HEK293T (cell line): ENCODE measurements at regions not wholly inside any gene's neighbourhood (a gene's known extent, or its start where the extent isn't known, plus 50 kb on each side); places are given as distances from the start of the nearest gene placed in this dataset.

Experiments used
- ARNT ChIP-seq: fragments of 450-650 bp; IDR thresholded peaks from 2 replicates; pipeline ENCODE4 v1.6.1; 2017; ENCODE audit warnings: mild to moderate bottlenecking
- BHLHE40 ChIP-seq: fragments of 450-650 bp; IDR thresholded peaks from 2 replicates; pipeline ENCODE4 v1.6.1; 2016; ENCODE audit warnings: mild to moderate bottlenecking, moderate library complexity, borderline replicate concordance
- ELF4 ChIP-seq: fragments of 450-650 bp; IDR thresholded peaks from 2 replicates; pipeline ENCODE4 v1.6.1; 2017; ENCODE audit warnings: antibody characterized with exemption
- FOXA1 ChIP-seq: fragments of 450-650 bp; IDR thresholded peaks from 2 replicates; pipeline ENCODE4 v1.6.1; 2016; ENCODE audit warnings: mild to moderate bottlenecking
- NFRKB ChIP-seq: fragments of 450-650 bp; IDR thresholded peaks from 2 replicates; pipeline ENCODE4 v1.6.1; 2016; ENCODE audit warnings: mild to moderate bottlenecking, moderate library complexity
- PKNOX1 ChIP-seq: fragments of 450-650 bp; IDR thresholded peaks from 2 replicates; pipeline ENCODE4 v1.6.1; 2016
- SP1 ChIP-seq: fragments of 450-650 bp; IDR thresholded peaks from 2 replicates; pipeline ENCODE4 v1.6.1; 2017
- SUZ12 ChIP-seq: fragments of 450-650 bp; IDR thresholded peaks from 2 replicates; pipeline ENCODE4 v1.6.1; 2016; ENCODE audit warnings: mild to moderate bottlenecking
- TARDBP ChIP-seq: fragments of 450-650 bp; IDR thresholded peaks from 2 replicates; pipeline ENCODE4 v1.6.1; 2016

DNA sequence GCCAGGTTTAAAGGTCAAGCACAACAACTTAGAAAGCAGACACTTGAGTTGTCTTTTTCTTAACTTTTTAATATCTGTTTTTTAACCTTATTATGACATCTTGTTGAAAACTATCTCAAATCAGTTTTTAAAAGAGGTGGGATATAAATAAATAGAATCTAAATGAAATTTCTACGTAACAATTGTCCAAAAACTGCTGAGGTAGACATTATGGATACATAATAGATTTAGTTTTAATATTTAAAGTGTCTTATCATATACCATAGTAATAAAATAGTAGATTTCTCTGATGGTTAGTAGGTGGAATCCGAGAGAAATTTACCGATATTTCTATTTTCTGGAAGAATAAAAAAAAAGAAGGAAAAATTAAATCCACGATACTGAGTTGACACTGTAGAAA is 113.9 kb upstream of the MMS22L start:
- TF ChIP-seq TARDBP (no peak), BHLHE40 (no peak), FOXA1 (no peak), ELF4 (no peak), SP1 (no peak), PKNOX1 (no peak), ARNT (no peak), NFRKB (no peak), SUZ12 (no peak)
